ENCODE measurements at regions not wholly inside any gene's neighbourhood (a gene's known extent, or its start where the extent isn't known, plus 50 kb on each side); places are given as distances from the start of the nearest gene placed in this dataset.
"Not testable (repeated sequence)": the region's sequence is repeated elsewhere in the genome, so short reads cannot be mapped to it uniquely, and the experiment has no call there.

DNA sequence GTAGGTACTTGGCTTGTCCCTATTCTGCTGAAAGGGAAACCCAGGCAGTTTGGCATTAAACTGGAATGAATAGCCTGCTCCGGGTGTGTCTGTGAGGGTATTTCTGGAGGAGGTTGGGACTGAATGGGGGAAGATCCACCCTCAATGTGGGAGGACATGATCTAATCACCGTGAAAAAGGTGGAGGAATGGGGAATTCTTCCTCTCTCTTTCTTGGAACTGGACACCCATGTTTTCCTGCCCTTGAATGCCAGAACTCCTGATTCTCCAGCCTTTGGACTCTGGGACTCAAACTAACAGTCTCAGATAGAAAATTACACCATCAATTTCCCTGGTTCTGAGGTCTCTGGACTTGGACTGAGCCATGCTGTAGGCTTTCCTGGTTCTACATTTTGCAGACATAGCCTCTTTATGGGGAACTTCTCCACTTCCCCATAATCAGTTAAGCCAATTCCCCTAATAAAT lies 391.7 kb downstream of the EDEM1 start:
- Histone ChIP-seq H3K4me3 (ENCODE audit: low read depth in 1 of 2, low read length in 2 of 2) (no peak overlapping the region), H3K27me3 (ENCODE audit: low read depth, low read length) (no peaks in the 10 kb centered on the region), H3K4me1 (ENCODE audit: control insufficient read depth in 1 of 2, insufficient read depth in 2 of 2, low read length in 2 of 2) (no peaks in the 10 kb centered on the region), H3K27ac (ENCODE audit: low read length) (no peak overlapping the region), H3K36me3 (ENCODE audit: control insufficient read depth in 1 of 2, insufficient read depth in 2 of 2, low read length in 2 of 2) (no peaks in the 10 kb centered on the region), H3K9me3 (ENCODE audit: control insufficient read depth in 1 of 2, low read length in 2 of 2) (no peaks in the 10 kb centered on the region)

DNA sequence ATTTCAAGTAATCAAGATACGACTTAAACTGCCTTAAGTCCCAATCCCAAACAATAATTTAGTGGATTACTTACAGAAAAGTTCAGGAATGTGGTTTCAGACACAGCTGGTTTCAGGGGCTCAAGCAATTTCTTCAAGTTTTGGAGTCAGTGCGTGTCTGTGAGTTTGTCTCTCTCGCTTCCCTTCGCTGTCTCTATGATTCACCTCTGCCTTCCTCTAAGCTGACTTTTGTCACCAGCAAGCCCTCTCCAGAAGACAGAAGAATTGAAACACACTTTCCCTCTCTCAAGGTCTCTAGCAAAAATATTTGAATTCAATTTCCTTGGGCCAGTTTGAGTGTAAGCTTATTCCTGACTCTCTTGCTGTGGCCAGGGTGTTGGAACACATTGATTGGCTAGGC lies 392.4 kb downstream of the EDEM1 start:
- H3K4me1 ChIP-seq (ENCODE audit: control insufficient read depth in 1 of 2, insufficient read depth in 2 of 2, low read length in 2 of 2), result no peaks in the 10 kb centered on the region
- no peaks in the 10 kb centered on the region for H3K9me3 ChIP-seq (ENCODE audit: control insufficient read depth in 1 of 2, low read length in 2 of 2)
- no peak overlapping the region for H3K4me3 ChIP-seq (ENCODE audit: low read depth in 1 of 2, low read length in 2 of 2)
- no peaks in the 10 kb centered on the region for H3K27me3 ChIP-seq (ENCODE audit: low read depth, low read length)
- H3K36me3 ChIP-seq (ENCODE audit: control insufficient read depth in 1 of 2, insufficient read depth in 2 of 2, low read length in 2 of 2), result no peaks in the 10 kb centered on the region
- no peak overlapping the region for H3K27ac ChIP-seq (ENCODE audit: low read length)

DNA sequence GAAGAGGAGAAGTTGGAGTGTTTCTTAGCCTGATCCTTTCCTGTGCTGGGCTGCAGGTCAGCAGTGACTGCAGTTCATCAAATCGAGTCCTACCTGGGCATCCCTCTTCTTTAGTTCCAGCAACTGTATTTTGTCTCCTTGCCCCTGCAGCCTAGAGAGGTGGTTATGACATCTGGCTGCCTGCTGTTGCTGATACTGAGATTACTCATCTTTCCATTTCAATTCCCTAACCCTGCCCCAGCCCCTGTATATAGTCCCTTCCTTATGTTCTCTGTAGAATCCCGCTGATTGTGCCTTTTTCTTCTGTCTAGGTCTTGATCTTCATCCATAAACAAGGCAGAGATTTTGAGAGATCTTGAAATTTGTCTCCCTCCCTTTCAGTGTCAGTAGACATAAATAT lies 393.3 kb downstream of the EDEM1 start:
- no peaks in the 10 kb centered on the region for H3K36me3 ChIP-seq (ENCODE audit: control insufficient read depth in 1 of 2, insufficient read depth in 2 of 2, low read length in 2 of 2)
- H3K4me1 ChIP-seq (ENCODE audit: control insufficient read depth in 1 of 2, insufficient read depth in 2 of 2, low read length in 2 of 2), result no peaks in the 10 kb centered on the region
- no peaks in the 10 kb centered on the region for H3K27me3 ChIP-seq (ENCODE audit: low read depth, low read length)
- H3K4me3 ChIP-seq (ENCODE audit: low read depth in 1 of 2, low read length in 2 of 2), result no peak overlapping the region
- H3K9me3 ChIP-seq (ENCODE audit: control insufficient read depth in 1 of 2, low read length in 2 of 2), result no peaks in the 10 kb centered on the region
- no peak overlapping the region for H3K27ac ChIP-seq (ENCODE audit: low read length)

DNA sequence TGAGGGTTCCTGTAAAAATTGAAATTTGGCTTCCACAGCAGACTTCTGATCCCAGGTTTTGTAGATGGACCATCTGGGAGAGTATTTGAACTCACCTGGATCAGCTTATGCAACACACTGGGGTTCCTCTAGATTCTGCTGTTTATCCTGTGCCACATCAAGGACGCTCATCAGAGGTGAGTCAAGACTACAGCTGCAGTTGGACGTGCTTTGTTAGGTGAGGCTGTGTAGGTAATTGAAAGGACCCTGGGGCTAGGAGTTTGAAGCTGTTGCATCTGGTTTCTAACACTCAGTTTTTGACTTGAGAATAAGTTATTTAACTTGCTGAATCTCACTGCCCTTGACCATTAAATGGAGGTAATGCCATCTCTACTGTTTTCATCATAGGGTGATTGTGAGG lies 394.2 kb downstream of the EDEM1 start:
- Histone ChIP-seq H3K4me1 (ENCODE audit: control insufficient read depth in 1 of 2, insufficient read depth in 2 of 2, low read length in 2 of 2) (no peaks in the 10 kb centered on the region), H3K27me3 (ENCODE audit: low read depth, low read length) (no peaks in the 10 kb centered on the region), H3K4me3 (ENCODE audit: low read depth in 1 of 2, low read length in 2 of 2) (no peak overlapping the region), H3K36me3 (ENCODE audit: control insufficient read depth in 1 of 2, insufficient read depth in 2 of 2, low read length in 2 of 2) (no peaks in the 10 kb centered on the region), H3K9me3 (ENCODE audit: control insufficient read depth in 1 of 2, low read length in 2 of 2) (no peaks in the 10 kb centered on the region), H3K27ac (ENCODE audit: low read length) (no peak overlapping the region)

DNA sequence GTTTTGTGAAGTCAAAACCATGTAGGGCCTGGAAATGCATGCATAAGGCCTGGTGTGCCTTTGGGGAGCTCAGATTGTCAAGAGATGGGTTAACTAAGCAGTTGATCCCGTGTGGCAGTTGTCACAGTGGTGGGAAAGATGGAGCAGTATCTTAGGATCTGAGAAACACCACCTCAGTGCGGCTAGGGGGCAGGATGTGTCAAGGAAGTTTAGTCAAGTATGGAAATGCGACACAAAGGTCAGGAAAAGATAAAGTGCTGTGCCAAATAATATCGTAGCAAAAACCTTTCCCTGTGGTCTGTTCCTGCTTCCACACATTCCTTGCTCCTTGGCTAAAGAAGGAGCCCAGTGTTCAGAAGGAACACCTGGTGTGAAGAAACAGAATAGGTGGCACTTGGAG lies 396.4 kb downstream of the EDEM1 start:
- Histone ChIP-seq H3K4me3 (ENCODE audit: low read depth in 1 of 2, low read length in 2 of 2) (no peak overlapping the region), H3K4me1 (ENCODE audit: control insufficient read depth in 1 of 2, insufficient read depth in 2 of 2, low read length in 2 of 2) (no peaks in the 10 kb centered on the region), H3K27me3 (ENCODE audit: low read depth, low read length) (no peaks in the 10 kb centered on the region), H3K27ac (ENCODE audit: low read length) (no peak overlapping the region), H3K36me3 (ENCODE audit: control insufficient read depth in 1 of 2, insufficient read depth in 2 of 2, low read length in 2 of 2) (no peaks in the 10 kb centered on the region), H3K9me3 (ENCODE audit: control insufficient read depth in 1 of 2, low read length in 2 of 2) (no peaks in the 10 kb centered on the region)

DNA sequence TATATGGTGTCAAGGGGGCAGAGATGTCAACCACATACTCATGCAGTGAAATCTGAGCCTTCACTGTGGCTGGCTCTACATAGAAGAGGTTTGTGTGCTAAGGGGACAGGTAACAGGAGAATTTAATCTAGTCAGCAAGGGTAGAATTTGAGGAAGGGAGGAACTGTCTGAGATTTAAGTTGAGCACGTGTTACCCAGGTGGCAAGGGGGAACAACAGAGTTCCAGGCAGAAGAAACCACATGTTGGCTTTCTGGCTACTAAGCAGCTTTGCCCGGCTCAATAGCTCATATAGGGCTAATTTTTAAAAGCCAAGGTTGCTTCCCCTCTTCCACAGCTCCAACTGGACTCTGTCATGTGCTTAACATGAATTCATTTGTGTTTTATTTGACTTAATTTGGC lies 397.6 kb downstream of the EDEM1 start:
- Histone ChIP-seq H3K27ac (ENCODE audit: low read length) (no peak overlapping the region), H3K9me3 (ENCODE audit: control insufficient read depth in 1 of 2, low read length in 2 of 2) (no peaks in the 10 kb centered on the region), H3K27me3 (ENCODE audit: low read depth, low read length) (no peaks in the 10 kb centered on the region), H3K4me3 (ENCODE audit: low read depth in 1 of 2, low read length in 2 of 2) (no peak overlapping the region), H3K4me1 (ENCODE audit: control insufficient read depth in 1 of 2, insufficient read depth in 2 of 2, low read length in 2 of 2) (no peaks in the 10 kb centered on the region), H3K36me3 (ENCODE audit: control insufficient read depth in 1 of 2, insufficient read depth in 2 of 2, low read length in 2 of 2) (no peaks in the 10 kb centered on the region)

DNA sequence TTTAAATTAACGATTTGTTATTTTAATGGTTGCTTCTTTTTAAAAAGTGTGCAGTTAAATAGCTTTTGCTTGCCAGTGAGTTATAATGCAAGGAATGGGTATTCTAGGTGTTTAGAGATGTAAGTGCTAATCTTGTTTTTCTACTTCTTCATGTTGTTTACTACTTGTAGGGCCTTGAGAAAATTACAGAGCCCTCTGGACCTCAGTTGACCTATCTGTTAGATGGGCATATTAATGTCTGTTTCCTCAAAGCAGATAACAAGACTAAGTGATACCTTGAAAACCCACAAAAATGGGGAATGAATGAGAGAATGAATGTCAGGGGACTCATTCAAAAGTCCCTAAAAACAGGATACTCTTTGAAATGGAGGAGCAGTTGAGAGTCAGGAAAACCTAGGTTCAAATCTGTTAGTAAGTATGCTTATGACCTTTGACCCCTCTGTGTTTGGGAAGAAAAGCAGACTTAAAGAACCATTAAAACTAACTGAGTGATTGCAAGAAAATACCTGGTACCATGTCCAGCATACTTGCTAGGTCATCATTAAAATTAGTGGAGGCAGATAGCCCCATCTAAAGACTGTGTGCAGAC lies 419.5 kb downstream of the EDEM1 start:
- Histone ChIP-seq H3K9me3 (ENCODE audit: control insufficient read depth in 1 of 2, low read length in 2 of 2) (peaks cover 4 to 9% of the 10 kb centered on the region in 2 donors), H3K4me1 (ENCODE audit: control insufficient read depth in 1 of 2, insufficient read depth in 2 of 2, low read length in 2 of 2) (no peaks in the 10 kb centered on the region), H3K36me3 (ENCODE audit: control insufficient read depth in 1 of 2, insufficient read depth in 2 of 2, low read length in 2 of 2) (no peaks in the 10 kb centered on the region), H3K4me3 (ENCODE audit: low read depth in 1 of 2, low read length in 2 of 2) (no peak overlapping the region), H3K27me3 (ENCODE audit: low read depth, low read length) (no peaks in the 10 kb centered on the region), H3K27ac (ENCODE audit: low read length) (no peak overlapping the region)

DNA sequence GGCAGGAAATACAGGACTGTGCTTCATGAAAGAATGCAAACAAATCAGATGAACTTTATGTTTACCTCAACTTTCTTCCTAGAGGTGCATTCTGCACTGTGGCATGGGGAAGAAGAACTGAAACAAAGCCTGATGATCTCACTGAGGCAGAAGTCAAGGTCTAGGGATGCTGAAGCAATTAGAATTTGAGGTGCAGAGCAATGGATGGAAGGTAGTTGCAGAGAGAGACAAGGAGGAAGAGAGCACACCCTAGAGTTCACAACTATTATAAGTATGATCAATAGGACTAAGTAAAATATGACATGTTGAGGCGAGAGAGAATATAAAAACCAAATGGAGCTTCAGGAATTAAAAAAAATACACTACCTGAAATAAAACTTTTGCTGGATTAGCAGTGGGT lies 420.1 kb downstream of the EDEM1 start:
- no peaks in the 10 kb centered on the region for H3K36me3 ChIP-seq (ENCODE audit: control insufficient read depth in 1 of 2, insufficient read depth in 2 of 2, low read length in 2 of 2)

DNA sequence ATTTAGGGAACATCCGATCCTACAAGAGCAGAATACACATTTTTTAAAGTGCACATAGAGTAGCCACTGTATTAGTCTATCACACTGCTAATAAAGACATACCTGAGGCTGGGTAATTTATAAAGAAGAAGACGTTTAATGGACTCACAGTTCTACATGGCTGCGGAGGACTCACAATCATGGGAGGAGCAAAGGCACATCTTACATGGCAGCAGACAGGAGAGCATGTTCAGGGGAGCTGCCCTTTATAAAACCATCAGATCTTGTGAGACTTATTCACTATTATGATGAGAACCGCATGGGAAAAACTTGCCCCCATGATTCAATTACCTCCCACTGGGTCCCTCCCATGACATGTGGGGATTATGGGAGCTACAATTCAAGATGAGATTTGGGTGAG lies 421.5 kb downstream of the EDEM1 start:
- not testable (repeated sequence) for H3K4me3 ChIP-seq (ENCODE audit: low read depth in 1 of 2, low read length in 2 of 2); H3K9me3 ChIP-seq (ENCODE audit: control insufficient read depth in 1 of 2, low read length in 2 of 2); H3K36me3 ChIP-seq (ENCODE audit: control insufficient read depth in 1 of 2, insufficient read depth in 2 of 2, low read length in 2 of 2); H3K27ac ChIP-seq (ENCODE audit: low read length); H3K27me3 ChIP-seq (ENCODE audit: low read depth, low read length); H3K4me1 ChIP-seq (ENCODE audit: control insufficient read depth in 1 of 2, insufficient read depth in 2 of 2, low read length in 2 of 2)

More for the DNA sequence above, 420.1 kb downstream of the EDEM1 start:
- H3K4me1 ChIP-seq (ENCODE audit: control insufficient read depth in 1 of 2, insufficient read depth in 2 of 2, low read length in 2 of 2), result no peaks in the 10 kb centered on the region
- H3K27me3 ChIP-seq (ENCODE audit: low read depth, low read length), result no peaks in the 10 kb centered on the region
- H3K4me3 ChIP-seq (ENCODE audit: low read depth in 1 of 2, low read length in 2 of 2), result no peak overlapping the region
- no peak overlapping the region for H3K27ac ChIP-seq (ENCODE audit: low read length)
- peaks cover under 1 to 3% of the 10 kb centered on the region in 2 donors for H3K9me3 ChIP-seq (ENCODE audit: control insufficient read depth in 1 of 2, low read length in 2 of 2)

DNA sequence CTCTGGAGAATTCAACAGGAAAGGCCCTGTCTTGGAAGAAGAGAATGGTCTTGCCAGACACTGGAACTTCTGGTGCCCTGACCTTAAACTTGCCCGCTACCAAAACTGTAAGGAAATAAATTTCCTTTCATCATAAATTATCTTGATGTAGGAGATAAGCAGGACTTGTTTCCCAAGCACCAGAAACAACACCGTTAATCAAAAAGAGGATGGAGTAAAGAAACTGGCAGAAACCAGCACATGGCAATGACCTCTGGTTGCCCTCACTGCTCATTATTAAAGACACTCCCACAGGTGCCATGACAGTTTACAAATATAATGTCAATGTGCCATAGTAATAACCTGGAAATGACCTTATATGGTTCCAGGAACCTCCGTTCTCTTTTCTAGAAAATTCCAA lies 426.1 kb downstream of the EDEM1 start:
- H3K27ac ChIP-seq (ENCODE audit: low read length), result no peak overlapping the region
- H3K4me1 ChIP-seq (ENCODE audit: control insufficient read depth in 1 of 2, insufficient read depth in 2 of 2, low read length in 2 of 2), result no peaks in the 10 kb centered on the region
- H3K27me3 ChIP-seq (ENCODE audit: low read depth, low read length), result no peaks in the 10 kb centered on the region
- H3K36me3 ChIP-seq (ENCODE audit: control insufficient read depth in 1 of 2, insufficient read depth in 2 of 2, low read length in 2 of 2), result no peaks in the 10 kb centered on the region
- H3K4me3 ChIP-seq (ENCODE audit: low read depth in 1 of 2, low read length in 2 of 2), result no peak overlapping the region
- no peaks in the 10 kb centered on the region for H3K9me3 ChIP-seq (ENCODE audit: control insufficient read depth in 1 of 2, low read length in 2 of 2)

DNA sequence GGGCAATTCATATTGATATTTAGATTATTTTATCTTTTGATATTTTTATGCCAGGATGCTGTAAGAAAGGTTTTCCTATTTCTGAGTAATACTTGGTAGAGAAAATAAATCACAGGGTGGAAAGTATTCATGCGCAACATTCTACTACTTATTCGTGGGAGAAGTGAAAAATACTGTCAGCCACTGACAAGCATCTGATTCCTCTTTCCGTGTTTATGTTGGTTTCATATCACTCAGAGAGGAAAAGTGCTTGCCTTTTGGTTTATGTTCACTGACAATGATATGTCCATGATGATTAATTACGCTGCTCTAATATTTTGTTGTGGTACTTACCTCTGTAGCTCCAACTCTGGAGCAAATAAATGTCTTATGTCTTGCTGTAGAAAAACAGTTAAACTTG lies 429.4 kb downstream of the EDEM1 start:
- Histone ChIP-seq H3K9me3 (ENCODE audit: control insufficient read depth in 1 of 2, low read length in 2 of 2) (no peaks in the 10 kb centered on the region), H3K36me3 (ENCODE audit: control insufficient read depth in 1 of 2, insufficient read depth in 2 of 2, low read length in 2 of 2) (no peaks in the 10 kb centered on the region), H3K4me3 (ENCODE audit: low read depth in 1 of 2, low read length in 2 of 2) (no peak overlapping the region), H3K27me3 (ENCODE audit: low read depth, low read length) (no peaks in the 10 kb centered on the region), H3K27ac (ENCODE audit: low read length) (no peak overlapping the region), H3K4me1 (ENCODE audit: control insufficient read depth in 1 of 2, insufficient read depth in 2 of 2, low read length in 2 of 2) (no peaks in the 10 kb centered on the region)

DNA sequence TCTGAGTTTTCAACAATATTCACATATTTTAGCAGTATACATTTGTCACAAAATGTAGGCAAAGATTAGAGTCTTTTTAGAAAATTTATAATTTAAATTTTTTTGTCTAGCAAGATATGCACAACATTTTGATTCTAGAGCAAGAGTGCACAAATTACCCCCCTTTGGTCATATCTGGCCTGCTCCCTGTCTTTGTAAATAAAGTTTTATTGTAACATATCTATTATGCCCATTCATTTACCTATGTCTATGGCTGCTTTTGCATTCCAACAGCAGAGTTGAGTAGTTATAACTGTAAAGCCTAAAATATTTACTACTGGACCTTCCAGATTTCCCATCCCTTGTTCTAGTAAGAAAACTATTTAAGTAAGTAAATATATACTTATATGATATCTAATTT lies 430.7 kb downstream of the EDEM1 start:
- H3K36me3 ChIP-seq (ENCODE audit: control insufficient read depth in 1 of 2, insufficient read depth in 2 of 2, low read length in 2 of 2), result no peaks in the 10 kb centered on the region
- H3K4me3 ChIP-seq (ENCODE audit: low read depth in 1 of 2, low read length in 2 of 2), result no peak overlapping the region
- H3K27ac ChIP-seq (ENCODE audit: low read length), result no peak overlapping the region
- no peaks in the 10 kb centered on the region for H3K27me3 ChIP-seq (ENCODE audit: low read depth, low read length)
- H3K9me3 ChIP-seq (ENCODE audit: control insufficient read depth in 1 of 2, low read length in 2 of 2), result peaks cover 0 to 3% of the 10 kb centered on the region in 2 donors
- H3K4me1 ChIP-seq (ENCODE audit: control insufficient read depth in 1 of 2, insufficient read depth in 2 of 2, low read length in 2 of 2), result no peaks in the 10 kb centered on the region
